ENCODE measurements at regions not wholly inside any gene's neighbourhood (a gene's known extent, or its start where the extent isn't known, plus 50 kb on each side); places are given as distances from the start of the nearest gene placed in this dataset.

- POLR2A ChIA-PET = no interaction called here
- CTCF ChIA-PET = no interaction called here
- TF ChIP-seq CTCF (IDR thresholded peaks at IDR 0.05; ENCODE audit: insufficient read depth, low read depth, low read length) = no peak
These were observed 160.1 kb upstream of the PKN2 start for GRCh38 chr1:88523854-88524528.

GRCh38 chr1:88526456-88526855, 157.6 kb upstream of the PKN2 start:
- TF ChIP-seq CTCF (IDR thresholded peaks at IDR 0.05; ENCODE audit: insufficient read depth, low read depth, low read length) = no peak
- H3K27me3 ChIP-seq (ENCODE audit: control insufficient read depth, insufficient read depth, low read length) = no peaks in the 10 kb centered on the region
- POLR2A ChIA-PET = no interaction called here
- no peak overlapping the region for H3K4me3 ChIP-seq (ENCODE audit: low read depth, low read length)
- no peak for DNase-seq (ENCODE audit: low read depth)
- CTCF ChIA-PET = no interaction called here
- H3K36me3 ChIP-seq (ENCODE audit: control insufficient read depth, insufficient read depth, low read length) = no peaks in the 10 kb centered on the region

More at GRCh38 chr1:88523854-88524528, 160.1 kb upstream of the PKN2 start:
- Histone ChIP-seq H3K4me3 (ENCODE audit: low read depth, low read length) (no peak overlapping the region), H3K27me3 (ENCODE audit: control insufficient read depth, insufficient read depth, low read length) (no peaks in the 10 kb centered on the region), H3K36me3 (ENCODE audit: control insufficient read depth, insufficient read depth, low read length) (no peaks in the 10 kb centered on the region)
- no peak for DNase-seq (ENCODE audit: low read depth)

GRCh38 chr1:88528792-88529191, 155.3 kb upstream of the PKN2 start:
- Histone ChIP-seq H3K36me3 (ENCODE audit: control insufficient read depth, insufficient read depth, low read length) (no peaks in the 10 kb centered on the region), H3K4me3 (ENCODE audit: low read depth, low read length) (no peak overlapping the region), H3K27me3 (ENCODE audit: control insufficient read depth, insufficient read depth, low read length) (no peaks in the 10 kb centered on the region)
- CTCF ChIA-PET = no interaction called here
- TF ChIP-seq CTCF (IDR thresholded peaks at IDR 0.05; ENCODE audit: insufficient read depth, low read depth, low read length) = no peak
- no peak for DNase-seq (ENCODE audit: low read depth)
- POLR2A ChIA-PET = no interaction called here

GRCh38 chr1:88529581-88529980, 154.5 kb upstream of the PKN2 start:
- Histone ChIP-seq H3K4me3 (ENCODE audit: low read depth, low read length) (no peak overlapping the region), H3K36me3 (ENCODE audit: control insufficient read depth, insufficient read depth, low read length) (no peaks in the 10 kb centered on the region), H3K27me3 (ENCODE audit: control insufficient read depth, insufficient read depth, low read length) (no peaks in the 10 kb centered on the region)
- no peak for TF ChIP-seq CTCF (IDR thresholded peaks at IDR 0.05; ENCODE audit: insufficient read depth, low read depth, low read length)
- ChIA-PET POLR2A (no interaction called here), CTCF (no interaction called here)
- no peak for DNase-seq (ENCODE audit: low read depth)

GRCh38 chr1:88530246-88530645, 153.8 kb upstream of the PKN2 start:
- CTCF ChIA-PET = no interaction called here
- no peak for TF ChIP-seq CTCF (IDR thresholded peaks at IDR 0.05; ENCODE audit: insufficient read depth, low read depth, low read length)
- POLR2A ChIA-PET = no interaction called here
- Histone ChIP-seq H3K36me3 (ENCODE audit: control insufficient read depth, insufficient read depth, low read length) (no peaks in the 10 kb centered on the region), H3K4me3 (ENCODE audit: low read depth, low read length) (no peak overlapping the region), H3K27me3 (ENCODE audit: control insufficient read depth, insufficient read depth, low read length) (no peaks in the 10 kb centered on the region)
- DNase-seq (ENCODE audit: low read depth) = no peak
